ENCODE measurements at regions not wholly inside any gene's neighbourhood (a gene's known extent, or its start where the extent isn't known, plus 50 kb on each side); places are given as distances from the start of the nearest gene placed in this dataset.

DNA sequence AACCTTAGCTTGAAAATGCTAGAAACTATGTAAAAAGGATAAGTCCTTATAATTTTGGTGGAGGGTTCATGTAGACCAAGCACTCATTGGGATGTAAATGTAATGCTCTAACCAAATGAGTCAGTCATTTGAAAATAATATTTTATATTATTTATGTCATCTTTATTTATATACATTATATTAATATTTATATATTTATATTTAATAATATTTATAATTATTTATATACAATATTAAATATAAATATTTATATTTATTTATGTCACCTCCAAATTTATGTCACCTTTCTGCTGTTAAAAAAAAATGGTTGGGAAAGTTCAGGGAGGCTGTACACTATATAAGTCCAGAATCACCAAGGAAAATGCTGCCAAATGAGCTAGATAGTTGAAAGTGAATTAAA lies 254.3 kb downstream of the FIGN start:
- TF ChIP-seq, protein P1, sequence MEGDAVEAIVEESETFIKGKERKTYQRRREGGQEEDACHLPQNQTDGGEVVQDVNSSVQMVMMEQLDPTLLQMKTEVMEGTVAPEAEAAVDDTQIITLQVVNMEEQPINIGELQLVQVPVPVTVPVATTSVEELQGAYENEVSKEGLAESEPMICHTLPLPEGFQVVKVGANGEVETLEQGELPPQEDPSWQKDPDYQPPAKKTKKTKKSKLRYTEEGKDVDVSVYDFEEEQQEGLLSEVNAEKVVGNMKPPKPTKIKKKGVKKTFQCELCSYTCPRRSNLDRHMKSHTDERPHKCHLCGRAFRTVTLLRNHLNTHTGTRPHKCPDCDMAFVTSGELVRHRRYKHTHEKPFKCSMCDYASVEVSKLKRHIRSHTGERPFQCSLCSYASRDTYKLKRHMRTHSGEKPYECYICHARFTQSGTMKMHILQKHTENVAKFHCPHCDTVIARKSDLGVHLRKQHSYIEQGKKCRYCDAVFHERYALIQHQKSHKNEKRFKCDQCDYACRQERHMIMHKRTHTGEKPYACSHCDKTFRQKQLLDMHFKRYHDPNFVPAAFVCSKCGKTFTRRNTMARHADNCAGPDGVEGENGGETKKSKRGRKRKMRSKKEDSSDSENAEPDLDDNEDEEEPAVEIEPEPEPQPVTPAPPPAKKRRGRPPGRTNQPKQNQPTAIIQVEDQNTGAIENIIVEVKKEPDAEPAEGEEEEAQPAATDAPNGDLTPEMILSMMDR (conservative IDR thresholded peaks at IDR 0.05; ENCODE audit: low read depth, low read length) = no peak
- TF ChIP-seq EZH2 (IDR thresholded peaks at IDR 0.05; ENCODE audit: low read length, unreplicated experiment) = no peak

Measured in PC-3 (cell line).